Skeletal muscle tissue (tissue), 3 donors: ENCODE measurements at regions not wholly inside any gene's neighbourhood (a gene's known extent, or its start where the extent isn't known, plus 50 kb on each side); places are given as distances from the start of the nearest gene placed in this dataset.

ENCODE experiments used
- H3K27ac ChIP-seq: one replicate; pipeline ENCODE4 v1.7.0; 2013; ENCODE audit warnings: mild to moderate bottlenecking, low read depth, low read length, inconsistent platforms
- H3K27me3 ChIP-seq, 3 donors: one replicate each; pipeline ENCODE4 v1.7.0; 2013; ENCODE audit warnings: low read length in 3 of 3; ENCODE audit not compliant: control insufficient read depth in 3 of 3, insufficient read depth in 3 of 3
- H3K36me3 ChIP-seq, 3 donors: one replicate each; pipeline ENCODE4 v1.7.0; 2013; ENCODE audit warnings: low read length in 3 of 3; ENCODE audit not compliant: control insufficient read depth in 3 of 3, insufficient read depth in 3 of 3
- H3K4me1 ChIP-seq, 3 donors: one replicate each; pipeline ENCODE4 v1.7.0; 2013; ENCODE audit warnings: low read length in 3 of 3, mild to moderate bottlenecking in 3 of 3; ENCODE audit not compliant: control insufficient read depth in 3 of 3, insufficient read depth in 3 of 3
- H3K4me3 ChIP-seq, 3 donors: one replicate each; pipeline ENCODE4 v1.7.0; 2013; ENCODE audit warnings: low read length in 3 of 3
- H3K9ac ChIP-seq, 3 donors: one replicate each; pipeline ENCODE4 v1.7.0; 2013; ENCODE audit warnings: low read length in 3 of 3, mild to moderate bottlenecking in 3 of 3, moderate library complexity in 2 of 3, low read depth in 1 of 3
- H3K9me3 ChIP-seq, 3 donors: one replicate each; pipeline ENCODE4 v1.7.0; 2013; ENCODE audit warnings: low read length in 3 of 3; ENCODE audit not compliant: control insufficient read depth in 3 of 3
- donor health status: Osteomylitis.

DNA sequence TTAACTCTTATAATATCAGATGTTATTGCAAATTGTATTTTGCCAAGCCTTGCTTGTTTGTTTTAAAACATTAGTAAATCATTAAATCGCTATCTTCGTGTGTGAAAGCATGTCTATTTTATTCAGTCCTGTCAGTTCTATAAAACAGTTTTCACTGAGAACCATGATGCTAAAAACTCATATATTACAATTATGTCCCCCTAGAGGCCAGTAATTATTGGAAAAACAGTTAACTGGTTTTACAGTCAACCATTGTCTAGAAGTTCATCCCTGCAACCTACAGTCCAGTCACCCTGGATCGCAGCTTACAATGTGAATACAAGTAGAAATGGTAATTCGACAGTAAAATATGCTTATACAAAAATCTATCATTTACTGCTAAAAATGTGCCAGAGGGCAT, 311.5 kb upstream of the ROBO2 start:
- Histone ChIP-seq H3K4me3 (no peak overlapping the region), H3K4me1 (no peaks in the 10 kb centered on the region), H3K27ac (no peak overlapping the region), H3K36me3 (no peaks in the 10 kb centered on the region), H3K9ac (no peak overlapping the region), H3K9me3 (no peaks in the 10 kb centered on the region), H3K27me3 (no peaks in the 10 kb centered on the region)

DNA sequence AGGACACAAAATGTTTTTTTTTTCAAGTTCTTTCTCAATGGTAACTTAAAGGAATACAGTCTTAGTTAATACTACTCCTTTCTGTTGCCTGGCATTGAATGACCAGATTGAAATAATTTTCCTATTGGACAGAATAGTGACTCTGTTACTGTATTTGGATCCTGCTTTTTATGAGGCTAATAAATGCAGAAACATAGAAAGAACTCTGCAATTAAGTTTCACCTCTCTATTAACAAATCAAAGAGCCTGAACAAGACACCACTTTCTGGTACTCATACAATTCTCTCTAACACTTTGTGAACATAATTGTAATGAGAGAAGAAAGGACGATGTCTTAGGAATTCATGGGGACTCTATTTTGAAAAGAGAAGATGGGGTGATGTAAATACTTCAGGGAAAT, 308.4 kb upstream of the ROBO2 start:
- Histone ChIP-seq H3K9me3 (no peaks in the 10 kb centered on the region), H3K27ac (no peak overlapping the region), H3K4me1 (no peaks in the 10 kb centered on the region), H3K27me3 (no peaks in the 10 kb centered on the region), H3K9ac (no peak overlapping the region), H3K36me3 (no peaks in the 10 kb centered on the region), H3K4me3 (no peak overlapping the region)

DNA sequence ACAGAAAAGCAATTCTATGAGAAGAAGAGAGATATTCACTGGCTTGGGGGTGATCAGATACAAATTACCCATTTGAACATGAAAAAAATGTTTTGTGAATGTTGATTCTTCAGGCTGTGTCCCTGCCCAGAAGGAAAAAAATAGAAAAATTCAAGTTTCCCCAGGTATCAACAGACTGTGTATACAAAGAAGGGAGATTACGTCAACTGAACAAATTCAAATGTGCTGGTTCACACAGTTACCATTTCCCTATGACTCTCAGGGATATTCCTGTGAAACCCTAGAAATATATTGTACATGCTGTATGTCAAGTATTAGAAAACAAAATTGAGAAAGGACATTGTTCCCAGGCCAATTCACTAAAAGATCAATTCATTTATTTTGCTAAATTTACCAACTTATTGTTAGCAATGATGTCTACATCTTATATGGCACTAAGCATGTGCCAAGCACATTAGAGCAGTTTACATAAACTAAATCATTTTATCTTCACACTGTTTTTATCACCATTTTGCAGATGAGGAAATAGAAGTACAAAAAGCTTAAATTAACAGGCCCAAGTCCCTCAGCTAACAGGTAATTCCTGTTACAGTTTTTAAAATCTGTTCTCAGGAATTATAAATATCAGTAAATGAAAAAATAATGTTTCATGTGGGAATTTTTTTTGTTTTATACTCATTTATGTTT, 306.7 kb upstream of the ROBO2 start:
- Histone ChIP-seq H3K4me3 (no peak overlapping the region), H3K4me1 (no peaks in the 10 kb centered on the region), H3K27me3 (no peaks in the 10 kb centered on the region), H3K36me3 (no peaks in the 10 kb centered on the region), H3K27ac (no peak overlapping the region), H3K9ac (no peak overlapping the region), H3K9me3 (no peaks in the 10 kb centered on the region)

DNA sequence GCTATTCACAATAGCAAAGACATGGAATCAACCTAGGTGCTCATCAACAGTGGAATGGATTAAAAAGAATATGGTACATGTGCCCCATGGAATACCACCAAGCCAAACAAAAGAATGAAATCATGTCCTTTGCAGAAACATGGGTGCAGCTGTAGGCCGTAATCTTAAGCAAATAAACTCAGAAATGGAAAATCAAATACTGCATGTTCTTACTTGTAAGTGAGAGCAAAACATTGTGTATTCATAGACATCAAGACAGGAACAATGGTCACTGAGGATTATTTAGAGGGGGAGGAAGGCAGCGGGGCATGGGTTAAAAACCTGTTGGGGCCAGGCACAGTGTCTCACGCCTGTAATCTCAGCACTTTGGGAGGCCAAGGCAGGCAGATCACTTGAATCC, 304.7 kb upstream of the ROBO2 start:
- Histone ChIP-seq H3K9me3 (peaks cover 0 to 3% (median 0%) of the 10 kb centered on the region in 3 donors), H3K9ac (no peak overlapping the region), H3K27me3 (no peaks in the 10 kb centered on the region), H3K4me1 (no peaks in the 10 kb centered on the region), H3K36me3 (no peaks in the 10 kb centered on the region), H3K4me3 (no peak overlapping the region), H3K27ac (no peak overlapping the region)

DNA sequence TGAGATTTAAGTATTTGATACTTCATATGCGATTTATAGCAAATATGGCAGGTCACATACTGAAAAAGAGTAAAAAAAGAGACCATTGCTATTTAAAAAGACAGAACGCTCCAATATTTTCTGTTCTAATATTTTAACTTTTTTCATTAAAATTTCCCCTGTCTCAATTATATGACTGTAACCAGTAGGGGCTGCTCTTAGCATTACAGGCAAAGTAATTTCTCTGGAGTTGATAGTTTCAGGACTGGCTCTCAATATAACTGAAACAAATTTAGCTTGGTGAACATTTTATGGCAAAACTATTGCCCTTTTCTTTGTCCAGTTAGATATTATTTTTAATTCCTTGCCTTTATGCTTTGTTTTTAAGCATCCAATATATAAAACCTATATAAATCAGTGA, 286.3 kb upstream of the ROBO2 start:
- Histone ChIP-seq H3K4me1 (no peaks in the 10 kb centered on the region), H3K36me3 (no peaks in the 10 kb centered on the region), H3K4me3 (no peak overlapping the region), H3K9me3 (no peaks in the 10 kb centered on the region), H3K27me3 (no peaks in the 10 kb centered on the region), H3K27ac (no peak overlapping the region), H3K9ac (no peak overlapping the region)

DNA sequence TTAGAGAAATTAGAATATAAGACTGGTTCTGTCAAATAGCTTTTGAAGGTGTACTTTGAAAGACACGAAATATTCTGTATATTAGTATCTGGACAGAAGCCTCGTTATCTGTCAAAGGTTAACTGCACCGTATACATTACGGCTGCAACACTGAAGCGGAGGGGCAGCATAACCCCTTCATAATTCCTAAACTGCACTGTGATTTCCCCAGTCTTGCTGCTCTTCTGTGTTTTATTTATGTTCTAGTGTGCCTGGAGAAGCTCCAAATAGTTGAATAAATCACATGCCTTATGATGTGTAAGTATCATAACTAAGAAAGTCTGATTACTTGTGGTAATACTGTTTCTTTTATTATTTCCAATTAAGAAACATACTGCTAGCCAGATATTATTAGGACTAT, 285.7 kb upstream of the ROBO2 start:
- Histone ChIP-seq H3K27me3 (no peaks in the 10 kb centered on the region), H3K4me1 (no peaks in the 10 kb centered on the region)

DNA sequence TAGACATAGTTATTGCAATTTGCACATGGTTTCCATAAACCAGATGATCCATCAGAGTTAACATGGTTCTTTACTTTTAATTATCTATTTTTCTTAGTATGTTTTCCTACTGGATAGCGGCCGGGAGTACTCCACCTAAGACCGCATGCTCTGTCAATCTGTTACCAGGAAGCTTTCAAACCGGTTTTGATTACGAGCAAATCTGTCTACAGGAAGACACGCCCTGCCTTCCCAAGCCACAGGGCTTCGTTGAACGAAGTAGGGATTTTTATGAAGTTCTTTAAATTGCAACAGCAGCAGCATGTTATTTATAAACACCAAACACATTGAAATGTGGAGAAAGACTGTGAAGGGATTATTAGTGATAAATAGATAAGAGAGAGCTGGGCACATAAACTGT, 283.3 kb upstream of the ROBO2 start:
- Histone ChIP-seq H3K9me3 (no peaks in the 10 kb centered on the region), H3K36me3 (no peaks in the 10 kb centered on the region), H3K27me3 (no peaks in the 10 kb centered on the region), H3K4me1 (no peaks in the 10 kb centered on the region), H3K4me3 (no peak overlapping the region), H3K27ac (no peak overlapping the region), H3K9ac (no peak overlapping the region)

More for the DNA sequence above, 285.7 kb upstream of the ROBO2 start:
- H3K4me3 ChIP-seq, result no peak overlapping the region
- no peak overlapping the region for H3K27ac ChIP-seq
- no peak overlapping the region for H3K9ac ChIP-seq
- H3K36me3 ChIP-seq, result no peaks in the 10 kb centered on the region
- H3K9me3 ChIP-seq, result no peaks in the 10 kb centered on the region

DNA sequence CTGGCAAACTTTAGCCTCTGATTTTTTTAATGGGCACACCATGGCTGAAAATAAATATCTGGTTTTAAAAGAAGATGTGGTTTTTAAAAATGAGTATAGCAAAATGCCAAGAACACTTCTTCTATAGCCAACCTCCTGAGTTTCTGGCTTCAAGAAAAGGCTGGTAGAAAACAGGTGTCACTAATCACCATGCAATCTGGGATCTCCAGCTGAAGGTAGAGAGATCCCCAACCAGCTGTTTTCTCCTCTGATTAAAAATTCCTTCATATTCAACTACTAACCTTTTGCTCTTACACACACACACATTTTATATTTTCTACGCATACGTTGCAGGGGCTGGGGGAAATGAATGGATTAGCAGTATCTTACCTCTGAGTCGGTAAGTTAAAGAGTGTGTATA, 279.6 kb upstream of the ROBO2 start:
- H3K4me3 ChIP-seq, result no peak overlapping the region
- no peaks in the 10 kb centered on the region for H3K9me3 ChIP-seq
- H3K4me1 ChIP-seq, result no peaks in the 10 kb centered on the region
- no peak overlapping the region for H3K9ac ChIP-seq
- no peaks in the 10 kb centered on the region for H3K27me3 ChIP-seq
- no peaks in the 10 kb centered on the region for H3K36me3 ChIP-seq
- no peak overlapping the region for H3K27ac ChIP-seq

DNA sequence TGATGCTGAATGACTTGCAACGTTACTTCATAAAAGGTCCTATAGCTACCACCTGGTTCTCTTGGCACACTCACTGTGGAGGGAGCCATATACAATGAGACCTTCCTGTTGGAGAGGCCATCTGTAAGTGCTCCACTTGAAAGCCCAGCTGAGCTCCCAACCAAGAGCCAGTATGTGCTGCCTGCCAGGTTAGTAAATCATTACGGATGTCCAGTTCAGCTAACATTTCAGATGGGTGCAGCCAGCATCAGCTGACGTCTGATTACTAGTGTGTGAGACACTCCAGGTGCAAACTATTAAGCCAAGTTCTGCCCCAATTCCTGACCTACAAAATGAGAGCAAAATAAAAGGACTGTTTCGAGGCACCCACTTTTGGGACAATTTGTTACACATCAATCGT, 274.4 kb upstream of the ROBO2 start:
- Histone ChIP-seq H3K36me3 (no peaks in the 10 kb centered on the region), H3K4me1 (no peaks in the 10 kb centered on the region), H3K27ac (no peak overlapping the region), H3K27me3 (no peaks in the 10 kb centered on the region), H3K9me3 (no peaks in the 10 kb centered on the region), H3K9ac (no peak overlapping the region), H3K4me3 (no peak overlapping the region)

DNA sequence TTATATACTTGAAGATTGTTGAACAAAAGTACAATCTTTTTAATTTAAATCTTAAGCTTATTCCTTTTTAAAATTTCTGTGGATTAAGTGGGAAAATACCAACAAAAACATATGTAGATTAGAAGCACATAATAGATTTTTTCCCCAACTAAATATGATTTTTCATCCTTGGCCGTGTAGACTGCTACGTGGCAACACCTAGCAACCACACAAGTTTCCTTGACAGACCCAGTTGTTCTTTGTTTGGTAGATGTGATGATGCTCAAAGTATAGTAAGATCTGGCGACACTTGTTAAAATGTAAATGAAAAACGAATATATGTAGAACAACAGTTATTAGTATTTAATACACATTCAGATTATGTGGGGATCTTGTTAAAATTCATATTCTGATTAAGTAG, 271.0 kb upstream of the ROBO2 start:
- Histone ChIP-seq H3K4me1 (no peaks in the 10 kb centered on the region), H3K27me3 (no peaks in the 10 kb centered on the region), H3K9ac (no peak overlapping the region), H3K4me3 (no peak overlapping the region), H3K27ac (no peak overlapping the region), H3K9me3 (no peaks in the 10 kb centered on the region), H3K36me3 (no peaks in the 10 kb centered on the region)

DNA sequence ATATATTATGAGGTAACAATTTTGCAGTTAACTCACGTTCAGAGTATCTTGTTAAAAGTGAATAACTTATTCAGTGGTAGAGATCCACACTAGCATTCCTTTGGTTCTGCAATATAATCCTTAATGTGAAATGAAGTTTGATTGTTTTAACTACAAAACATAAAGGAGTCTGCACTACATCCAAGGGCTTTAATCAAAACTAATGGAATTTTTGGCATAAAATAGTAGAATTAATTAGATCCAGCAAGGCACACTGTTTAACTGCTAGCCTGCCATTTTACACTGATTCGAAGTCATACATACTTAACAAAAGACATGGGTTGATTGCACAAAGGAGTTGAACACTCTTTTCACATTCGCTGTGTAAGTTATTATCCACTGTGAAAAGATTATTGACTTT, 263.0 kb upstream of the ROBO2 start:
- Histone ChIP-seq H3K9me3 (no peaks in the 10 kb centered on the region), H3K27ac (no peak overlapping the region), H3K27me3 (no peaks in the 10 kb centered on the region), H3K4me3 (no peak overlapping the region), H3K4me1 (no peaks in the 10 kb centered on the region), H3K36me3 (no peaks in the 10 kb centered on the region), H3K9ac (no peak overlapping the region)
